ENCODE measurements at regions not wholly inside any gene's neighbourhood (a gene's known extent, or its start where the extent isn't known, plus 50 kb on each side); places are given as distances from the start of the nearest gene placed in this dataset.

DNA sequence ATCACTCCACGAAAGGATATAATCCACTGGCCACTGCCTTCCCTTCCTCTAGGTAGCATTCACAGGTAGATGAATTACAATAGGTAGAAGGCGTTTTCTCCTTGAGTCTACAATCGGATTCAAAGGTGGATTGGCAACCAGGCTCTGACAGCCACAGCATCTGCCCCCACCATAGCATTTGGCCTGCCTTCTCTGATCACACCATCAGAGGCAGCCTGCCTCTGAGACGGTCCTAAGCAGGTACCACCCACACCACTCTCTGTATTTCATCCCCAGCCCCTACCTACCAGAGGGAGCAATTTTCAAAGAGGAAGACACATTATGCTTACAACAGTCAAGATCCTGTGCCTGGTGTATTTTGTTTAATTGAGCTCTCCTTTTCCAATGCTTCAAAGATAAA, 210.5 kb upstream of the SPTLC3 start:
- Histone ChIP-seq H3K9ac (ENCODE audit: extremely low read depth, insufficient read length, low read length) (no peak overlapping the region), H3K4me2 (ENCODE audit: insufficient read depth, insufficient read length, low read length) (no peak overlapping the region), H3K79me1 (ENCODE audit: insufficient read depth, low read depth, low read length, poor library complexity, severe bottlenecking) (no peaks in the 10 kb centered on the region), H2BK12ac (ENCODE audit: insufficient read length, low read depth, low read length) (no peak overlapping the region), H3K23ac (ENCODE audit: insufficient read length, low read depth, low read length) (no peak overlapping the region), H4K91ac (ENCODE audit: insufficient read length, low read depth, low read length) (no peak overlapping the region), H3K56ac (ENCODE audit: insufficient read length, low read depth, low read length) (no peak overlapping the region), H3T11ph (ENCODE audit: low read length) (no peak overlapping the region), H3K4me1 (ENCODE audit: insufficient read depth, low read length) (peaks cover 6% of the 10 kb centered on the region; the same call in 1 of the 2 replicates), H3K18ac (ENCODE audit: insufficient read length, low read depth, low read length) (no peak overlapping the region), H3K27ac (ENCODE audit: insufficient read length, low read depth, low read length) (no peak overlapping the region), H3K79me2 (ENCODE audit: insufficient read depth, low read length) (no peaks in the 10 kb centered on the region), H2AK5ac (ENCODE audit: insufficient read length, low read length) (no peak overlapping the region), H3K9me3 (ENCODE audit: control insufficient read depth, low read depth, low read length) (no peaks in the 10 kb centered on the region), H3K4ac (ENCODE audit: low read depth, low read length) (no peak overlapping the region), H2BK20ac (ENCODE audit: low read depth, low read length, poor library complexity, severe bottlenecking) (no peak overlapping the region), H2BK120ac (ENCODE audit: low read depth, low read length, poor library complexity, severe bottlenecking) (no peak overlapping the region), H3K23me2 (ENCODE audit: insufficient read length, low read depth, low read length, poor library complexity, severe bottlenecking) (no peaks in the 10 kb centered on the region), H4K5ac (ENCODE audit: insufficient read length, low read depth, low read length) (no peak overlapping the region), H4K8ac (replicated peaks; ENCODE audit: insufficient read length, low read depth, low read length) (no peak overlapping the region), H4K20me1 (ENCODE audit: control insufficient read depth, insufficient read depth, insufficient read length) (no peaks in the 10 kb centered on the region), H2AFZ (ENCODE audit: low read length) (peak overlapping the region; percentile 49), H2BK15ac (ENCODE audit: low read depth, low read length) (no peak overlapping the region), H3K27me3 (ENCODE audit: insufficient read depth, low read length) (no peaks in the 10 kb centered on the region), H3K14ac (ENCODE audit: insufficient read depth, low read length) (no peak overlapping the region), H2BK5ac (ENCODE audit: insufficient read length, low read length) (no peak overlapping the region)
- TF ChIP-seq, protein P1, sequence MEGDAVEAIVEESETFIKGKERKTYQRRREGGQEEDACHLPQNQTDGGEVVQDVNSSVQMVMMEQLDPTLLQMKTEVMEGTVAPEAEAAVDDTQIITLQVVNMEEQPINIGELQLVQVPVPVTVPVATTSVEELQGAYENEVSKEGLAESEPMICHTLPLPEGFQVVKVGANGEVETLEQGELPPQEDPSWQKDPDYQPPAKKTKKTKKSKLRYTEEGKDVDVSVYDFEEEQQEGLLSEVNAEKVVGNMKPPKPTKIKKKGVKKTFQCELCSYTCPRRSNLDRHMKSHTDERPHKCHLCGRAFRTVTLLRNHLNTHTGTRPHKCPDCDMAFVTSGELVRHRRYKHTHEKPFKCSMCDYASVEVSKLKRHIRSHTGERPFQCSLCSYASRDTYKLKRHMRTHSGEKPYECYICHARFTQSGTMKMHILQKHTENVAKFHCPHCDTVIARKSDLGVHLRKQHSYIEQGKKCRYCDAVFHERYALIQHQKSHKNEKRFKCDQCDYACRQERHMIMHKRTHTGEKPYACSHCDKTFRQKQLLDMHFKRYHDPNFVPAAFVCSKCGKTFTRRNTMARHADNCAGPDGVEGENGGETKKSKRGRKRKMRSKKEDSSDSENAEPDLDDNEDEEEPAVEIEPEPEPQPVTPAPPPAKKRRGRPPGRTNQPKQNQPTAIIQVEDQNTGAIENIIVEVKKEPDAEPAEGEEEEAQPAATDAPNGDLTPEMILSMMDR (conservative IDR thresholded peaks at IDR 0.05) = peak; percentile 31; the same call in 2 of the 3 replicates
- no peaks in the 10 kb centered on the region for H3K27me3 Mint-ChIP-seq (ENCODE audit: low read depth)
- DNase-seq = peak; percentile 67
- H3K4me3 Mint-ChIP-seq = no peak overlapping the region
- peaks cover 10 to 11% of the 10 kb centered on the region in 2 experiments for H3K4me1 Mint-ChIP-seq
- no CpG with 5 or more reads among the region's 4 CpGs for WGBS (ENCODE audit: extremely low coverage, insufficient read length, low lambda C conversion rate)
- no peaks in the 10 kb centered on the region; a peak in 1 of 7 replicates for H3K36me3 Mint-ChIP-seq (ENCODE audit: insufficient read depth in 1 of 3, low read depth in 3 of 3)
- peak overlapping the region in 1 of 3 experiments; percentile 55; a peak in 2 of 7 replicates for H3K27ac Mint-ChIP-seq
- H3K9me3 Mint-ChIP-seq = no peaks in the 10 kb centered on the region
